Ovary (tissue), 7 donors: ENCODE measurements at regions not wholly inside any gene's neighbourhood (a gene's known extent, or its start where the extent isn't known, plus 50 kb on each side); places are given as distances from the start of the nearest gene placed in this dataset.

Source experiments
- DNase-seq, 5 donors: peaks; one replicate each; pipeline ENCODE4 v3.0.0-alpha.2; 2019 to 2020
- H3K27ac ChIP-seq, 2 donors: fragments of 200-600 bp; one replicate each; pipeline versions ENCODE4 v1.5.1 to v1.8.0; 2019 to 2022
- H3K27me3 ChIP-seq: fragments of 200-600 bp; one replicate; pipeline ENCODE4 v1.8.0; 2022
- H3K36me3 ChIP-seq: fragments of 200-600 bp; sonication (generic); one replicate; pipeline ENCODE4 v1.5.1; 2019
- H3K4me1 ChIP-seq: one replicate; pipeline ENCODE4 v1.8.1; 2013; ENCODE audit warnings: mild to moderate bottlenecking, moderate library complexity; ENCODE audit not compliant: insufficient read depth
- H3K4me3 ChIP-seq: fragments of 200-600 bp; sonication (generic); one replicate; pipeline ENCODE4 v1.5.1; 2017
- H3K9me3 ChIP-seq, 2 donors: fragments of 200-600 bp in 1 of 2; sonication (generic) in 1 of 2; one replicate each; pipeline versions ENCODE4 v1.5.1 to v1.8.1; 2013 to 2019; ENCODE audit warnings: mild to moderate bottlenecking in 1 of 2, moderate library complexity in 1 of 2
- EP300 ChIP-seq: sonication (generic); formaldehyde crosslinking; IDR thresholded peaks from one replicate; pipeline ENCODE4 v1.6.1; 2017; ENCODE audit warnings: antibody characterized with exemption
- POLR2A ChIP-seq: fragments of 450-650 bp; IDR thresholded peaks from one replicate; pipeline ENCODE4 v1.6.1; 2017; ENCODE audit warnings: antibody characterized with exemption, mild to moderate bottlenecking, moderate library complexity
- WGBS, 3 donors: extraction: QIAGEN DNeasy Blood & Tissue Kit in 1 of 3; methylation state at CpG; one replicate each; pipeline versions ENCODE4 v1.1.5 to v1.1.7; 2013 to 2017; 5-methylcytosine and 5-hydroxymethylcytosine counted together
- intact Hi-C, 4 donors: fragments of 100-400 bp; cut with DNase I; formaldehyde crosslinking; loops; one replicate each; pipeline versions ENCODE4 v1.11.0 to v1.15.1; 2022 to 2023
- TF ChIP-seq, protein P1 (sequence below), 3 donors: fragments of 450-650 bp in 2 of 3; fragments of 200-600 bp in 1 of 3; IDR thresholded peaks; one replicate each; pipeline versions ENCODE4 v1.5.1 to v1.8.0; 2016 to 2022; ENCODE audit warnings: antibody characterized with exemption in 3 of 3, mild to moderate bottlenecking in 1 of 3
- donor health status: DM: no; HTN: no; CAD: no; lungs with moderate emphysema.
- donor health status: DM: no; HTN: no; CAD: no.
- donor health status: Bipolar disorder and iron deficiency.
- donor health status: DM: no; HTN: no; CAD: no.
- donor health status: DM: yes; HTN: yes; CAD: no.

DNA sequence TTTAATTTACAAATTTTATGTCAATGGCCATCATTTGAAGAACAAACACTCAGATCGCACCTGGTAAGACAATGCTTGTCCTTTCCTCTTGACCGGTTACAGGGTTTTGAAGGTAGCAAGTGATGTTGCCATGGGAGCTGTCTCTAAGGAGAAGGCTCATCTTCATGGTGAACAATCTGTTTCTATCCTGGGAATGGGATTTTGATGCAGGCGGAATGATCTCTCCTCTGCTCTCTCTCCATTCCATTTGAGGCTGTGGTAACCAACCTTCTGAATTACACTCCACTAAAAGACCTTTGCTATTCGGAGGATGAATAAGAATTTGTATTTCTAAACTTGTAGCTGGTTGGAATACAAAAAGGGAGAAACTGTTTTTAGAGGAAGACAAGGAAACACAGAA, 57.9 kb upstream of the SLC5A9 start:
- no peak for TF ChIP-seq EP300
- TF ChIP-seq POLR2A = no peak
- TF ChIP-seq, protein P1, sequence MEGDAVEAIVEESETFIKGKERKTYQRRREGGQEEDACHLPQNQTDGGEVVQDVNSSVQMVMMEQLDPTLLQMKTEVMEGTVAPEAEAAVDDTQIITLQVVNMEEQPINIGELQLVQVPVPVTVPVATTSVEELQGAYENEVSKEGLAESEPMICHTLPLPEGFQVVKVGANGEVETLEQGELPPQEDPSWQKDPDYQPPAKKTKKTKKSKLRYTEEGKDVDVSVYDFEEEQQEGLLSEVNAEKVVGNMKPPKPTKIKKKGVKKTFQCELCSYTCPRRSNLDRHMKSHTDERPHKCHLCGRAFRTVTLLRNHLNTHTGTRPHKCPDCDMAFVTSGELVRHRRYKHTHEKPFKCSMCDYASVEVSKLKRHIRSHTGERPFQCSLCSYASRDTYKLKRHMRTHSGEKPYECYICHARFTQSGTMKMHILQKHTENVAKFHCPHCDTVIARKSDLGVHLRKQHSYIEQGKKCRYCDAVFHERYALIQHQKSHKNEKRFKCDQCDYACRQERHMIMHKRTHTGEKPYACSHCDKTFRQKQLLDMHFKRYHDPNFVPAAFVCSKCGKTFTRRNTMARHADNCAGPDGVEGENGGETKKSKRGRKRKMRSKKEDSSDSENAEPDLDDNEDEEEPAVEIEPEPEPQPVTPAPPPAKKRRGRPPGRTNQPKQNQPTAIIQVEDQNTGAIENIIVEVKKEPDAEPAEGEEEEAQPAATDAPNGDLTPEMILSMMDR (IDR thresholded peaks at IDR 0.05) = no peak
- no peak for DNase-seq
- Histone ChIP-seq H3K4me3 (no peak overlapping the region), H3K9me3 (no peaks in the 10 kb centered on the region), H3K27ac (no peak overlapping the region), H3K4me1 (no peaks in the 10 kb centered on the region), H3K36me3 (no peaks in the 10 kb centered on the region), H3K27me3 (no peaks in the 10 kb centered on the region)
- intact Hi-C loops = no loop called here
- 80 to 88% (median 83%) methylated on average over 4 of the region's 4 CpGs for WGBS, 3 donors

DNA sequence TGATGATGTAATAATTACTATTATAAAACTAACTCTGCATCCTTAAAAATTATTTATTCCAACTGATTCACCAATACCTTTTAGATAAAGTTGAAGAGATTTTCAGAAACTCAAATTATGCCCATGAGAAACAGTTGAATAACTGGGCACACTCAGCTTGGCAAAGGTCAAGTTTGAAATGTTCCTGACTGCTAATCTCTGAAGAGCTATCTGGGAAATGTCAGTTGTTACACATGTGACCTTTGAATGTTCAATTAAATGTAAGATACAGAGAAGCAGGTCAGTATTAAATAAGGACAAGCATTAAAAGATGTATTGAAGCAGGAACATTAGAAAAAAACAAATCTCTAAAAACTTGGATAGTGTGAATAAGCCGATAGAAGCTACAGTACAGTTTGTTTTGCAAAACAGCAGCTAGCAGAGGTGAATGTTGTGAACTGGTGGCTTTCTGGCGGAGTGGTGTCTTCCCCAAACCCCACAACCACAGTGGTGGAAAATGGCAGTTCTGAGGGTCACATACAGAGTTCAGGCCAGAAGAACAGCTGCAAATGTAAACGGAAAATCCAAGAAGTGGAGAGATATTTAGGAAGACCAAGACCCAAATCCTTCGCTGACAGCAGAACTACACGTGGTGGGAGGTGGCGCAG, 61.9 kb upstream of the SLC5A9 start:
- no peak for TF ChIP-seq EP300
- TF ChIP-seq, protein P1 (IDR thresholded peaks at IDR 0.05) = no peak
- no peak for TF ChIP-seq POLR2A
- WGBS, 3 donors = 29 to 53% (median 31%) methylated on average over 6 of the region's 6 CpGs
- no peaks in the 10 kb centered on the region for H3K36me3 ChIP-seq
- H3K27ac ChIP-seq = no peak overlapping the region
- H3K27me3 ChIP-seq = no peaks in the 10 kb centered on the region
- no peaks in the 10 kb centered on the region for H3K9me3 ChIP-seq
- no peak overlapping the region for H3K4me3 ChIP-seq
- intact Hi-C loops = no loop called here
- no peak for DNase-seq
- H3K4me1 ChIP-seq = no peaks in the 10 kb centered on the region

DNA sequence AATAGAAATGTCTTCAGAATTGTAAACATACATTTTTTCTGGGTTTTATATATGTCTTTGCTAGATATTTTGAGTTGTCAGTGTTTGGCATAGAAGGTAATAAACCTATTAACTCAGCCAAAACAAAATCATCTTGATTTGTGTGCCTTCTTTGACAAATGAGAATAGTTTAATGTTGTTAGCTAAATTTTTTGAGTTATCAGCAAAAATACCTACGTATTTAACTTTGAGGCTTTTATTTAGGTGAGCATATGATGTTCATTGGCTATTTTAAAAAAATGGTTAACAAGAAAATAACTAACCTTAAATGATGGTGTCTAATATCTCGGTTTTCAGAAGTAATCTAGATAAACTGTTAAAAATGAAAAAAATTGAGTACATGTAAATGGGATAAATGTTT, 83.2 kb upstream of the SLC5A9 start:
- H3K4me1 ChIP-seq = no peaks in the 10 kb centered on the region
- H3K36me3 ChIP-seq = no peaks in the 10 kb centered on the region
- H3K27me3 ChIP-seq = no peaks in the 10 kb centered on the region
- H3K4me3 ChIP-seq = no peak overlapping the region
- no peak for DNase-seq
- TF ChIP-seq EP300 = no peak
- TF ChIP-seq, protein P1 (IDR thresholded peaks at IDR 0.05) = no peak
- TF ChIP-seq POLR2A = no peak
- intact Hi-C loops = no loop called here
- H3K27ac ChIP-seq = no peak overlapping the region
- no peaks in the 10 kb centered on the region for H3K9me3 ChIP-seq
- WGBS, 3 donors = 61 to 76% (median 71%) methylated on average over 2 of the region's 2 CpGs

DNA sequence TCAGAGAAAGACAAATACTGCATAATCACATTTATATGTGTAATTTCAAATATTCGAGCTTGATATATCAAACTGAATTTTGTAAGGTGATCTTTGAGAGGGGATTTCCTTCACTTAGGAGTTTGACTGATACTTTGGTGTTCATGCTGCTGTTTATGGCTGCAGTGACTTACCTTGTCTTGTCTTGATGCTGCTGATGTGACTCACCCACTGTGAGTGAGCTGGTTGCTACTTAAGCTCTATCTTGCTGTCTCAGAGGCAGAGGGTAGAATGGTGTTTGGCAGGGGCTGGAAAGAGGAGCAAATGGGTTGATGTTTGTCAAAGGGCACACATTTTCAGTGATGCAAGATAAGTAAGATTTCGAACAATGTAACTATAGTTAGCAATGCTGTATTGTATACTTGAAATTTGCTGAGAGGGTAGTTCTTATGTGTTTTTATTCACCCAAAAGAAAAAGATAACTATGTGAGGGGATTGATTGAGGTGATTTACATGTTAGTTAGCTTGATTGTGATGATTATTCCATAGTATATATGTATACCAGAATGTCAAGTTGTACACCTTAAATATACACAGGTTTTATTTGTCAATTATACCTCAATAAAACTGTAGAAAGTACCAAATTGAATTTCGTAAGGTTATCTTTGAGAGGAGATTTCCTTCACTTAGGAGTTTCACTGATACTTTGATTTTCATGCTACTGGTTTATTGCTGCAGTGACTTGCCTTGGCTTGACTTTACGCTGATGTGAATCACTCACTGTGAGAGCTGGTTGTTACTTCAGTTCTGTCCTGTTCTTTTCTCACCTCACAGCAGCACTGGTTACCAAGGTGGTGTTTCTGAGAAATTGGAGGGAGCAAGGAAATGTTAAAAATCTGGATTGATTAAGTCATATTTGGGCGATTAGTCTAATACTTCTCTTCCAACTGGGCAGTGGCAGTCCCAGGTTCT, 94.5 kb upstream of the SLC5A9 start:
- no peaks in the 10 kb centered on the region for H3K27me3 ChIP-seq
- no peaks in the 10 kb centered on the region for H3K9me3 ChIP-seq
- no peak for DNase-seq
- TF ChIP-seq EP300 = no peak
- TF ChIP-seq, protein P1 (IDR thresholded peaks at IDR 0.05) = no peak
- no peak for TF ChIP-seq POLR2A
- intact Hi-C loops = no loop called here
- 80 to 84% (median 80%) methylated on average over 5 of the region's 5 CpGs for WGBS, 3 donors
- no peaks in the 10 kb centered on the region for H3K36me3 ChIP-seq
- H3K27ac ChIP-seq = no peak overlapping the region
- no peak overlapping the region for H3K4me3 ChIP-seq
- H3K4me1 ChIP-seq = no peaks in the 10 kb centered on the region
